ENCODE measurements at regions not wholly inside any gene's neighbourhood (a gene's known extent, or its start where the extent isn't known, plus 50 kb on each side); places are given as distances from the start of the nearest gene placed in this dataset.

DNA sequence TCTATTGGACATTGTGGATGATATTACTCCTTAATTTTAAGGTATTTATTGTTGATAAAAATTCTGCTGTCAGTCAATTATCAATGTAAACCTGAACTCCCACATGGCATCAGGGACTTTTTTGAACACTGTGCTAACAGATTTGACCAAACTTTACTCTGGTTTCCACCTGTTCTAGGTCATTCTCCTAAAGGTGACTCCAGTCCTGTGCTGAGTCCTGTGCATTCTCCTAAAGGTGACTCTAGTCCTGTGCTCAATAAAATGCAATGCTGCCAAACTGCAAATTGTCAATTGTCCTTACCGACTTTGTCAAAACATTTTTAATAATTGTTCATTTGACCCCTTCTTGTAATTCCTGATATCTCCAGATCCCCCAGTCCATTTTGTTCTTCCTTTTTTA is 408.4 kb upstream of the EPHA7 start:
- DNase-seq: no peak

GRCh38 chr6:93825950-93826349 is 406.6 kb upstream of the EPHA7 start:
- no peak for DNase-seq

GRCh38 chr6:93823489-93823888 is 404.1 kb upstream of the EPHA7 start:
- DNase-seq: no peak

DNA sequence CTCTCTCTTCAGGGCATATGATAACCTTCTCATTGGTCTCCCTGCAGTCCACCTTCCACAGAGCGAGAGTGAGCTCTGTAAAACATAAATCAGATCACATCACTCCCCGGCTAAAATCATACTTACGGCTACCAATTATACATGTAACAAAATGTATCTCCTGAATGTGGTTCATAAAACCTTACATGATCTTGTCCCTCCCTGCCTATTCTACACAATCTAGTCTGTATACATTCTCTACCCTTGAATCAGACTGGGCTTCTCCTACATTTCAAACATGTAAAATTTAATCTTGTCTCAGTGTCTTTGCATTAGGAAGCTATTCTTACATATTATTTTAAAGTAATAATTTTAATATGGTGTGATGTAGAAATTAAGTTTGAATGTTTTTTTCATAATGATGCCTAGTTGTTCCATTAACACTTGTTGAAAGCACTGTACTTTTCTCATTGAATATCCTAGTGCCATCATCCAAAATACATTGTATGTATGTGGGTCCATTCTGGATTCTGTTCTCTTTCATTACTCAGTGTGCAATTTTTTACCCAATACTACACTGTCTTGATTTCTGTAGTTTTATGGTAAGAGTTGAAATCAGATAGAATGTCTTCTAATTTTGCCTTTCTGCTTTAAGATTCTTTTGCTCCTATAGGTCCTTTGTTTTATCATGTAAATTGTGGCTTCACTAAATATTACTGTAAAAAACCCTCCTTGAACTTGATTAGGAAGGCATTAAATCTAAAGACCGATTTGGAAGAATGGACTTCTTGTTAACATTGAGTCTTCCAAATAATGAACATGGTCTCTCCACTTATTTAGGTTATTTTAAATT is 403.3 kb upstream of the EPHA7 start:
- DNase-seq: no peak

GRCh38 chr6:93821953-93822352 is 402.6 kb upstream of the EPHA7 start:
- no peak for DNase-seq

GRCh38 chr6:93820465-93821082 is 401.2 kb upstream of the EPHA7 start:
- no peak for DNase-seq

GRCh38 chr6:93819189-93819588 is 399.8 kb upstream of the EPHA7 start:
- DNase-seq: no peak

DNA sequence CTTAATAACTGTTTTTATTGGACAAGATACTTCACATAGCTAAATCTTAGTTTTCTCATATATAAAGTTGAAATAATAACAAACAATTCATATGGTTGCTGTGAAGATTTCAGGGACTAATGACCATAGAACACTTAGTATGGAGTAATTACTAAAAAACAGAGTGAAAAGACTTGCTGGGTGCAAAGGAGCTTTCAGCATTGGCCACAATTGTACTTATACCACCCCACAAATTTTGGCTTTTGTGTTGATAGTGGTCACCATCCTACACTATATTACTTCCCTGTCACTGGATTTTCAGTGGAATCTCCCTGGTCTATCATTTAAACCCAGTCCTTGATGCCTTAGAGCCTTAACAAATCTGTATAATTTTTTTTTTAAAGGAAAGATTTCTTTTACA is 398.6 kb upstream of the EPHA7 start:
- DNase-seq: no peak

GRCh38 chr6:93806409-93807270 is 387.3 kb upstream of the EPHA7 start:
- DNase-seq: no peak

- no peak for DNase-seq
Observed at GRCh38 chr6:93801101-93801847, 381.9 kb upstream of the EPHA7 start.

DNA sequence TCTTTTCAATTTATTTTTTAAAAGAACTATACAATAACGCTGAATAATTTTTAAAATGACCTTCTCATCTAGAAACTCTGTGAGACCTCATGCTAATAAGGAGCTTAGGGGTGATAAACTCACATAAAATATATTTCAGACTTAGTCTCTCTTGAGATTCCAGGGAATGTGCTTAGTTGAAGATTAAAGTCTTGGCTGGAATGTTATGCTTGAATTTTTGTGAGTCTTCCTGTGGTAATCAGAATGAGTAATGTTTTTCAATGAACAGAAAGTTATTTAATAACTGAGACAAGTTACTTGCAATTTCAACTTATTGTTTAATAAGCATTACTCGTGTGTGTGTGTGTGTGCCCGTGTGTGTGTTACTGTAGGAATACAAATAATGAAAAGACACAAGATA is 379.9 kb upstream of the EPHA7 start:
- no peak for DNase-seq

- DNase-seq: no peak
Observed at GRCh38 chr6:93794166-93794565, 374.8 kb upstream of the EPHA7 start.

DNA sequence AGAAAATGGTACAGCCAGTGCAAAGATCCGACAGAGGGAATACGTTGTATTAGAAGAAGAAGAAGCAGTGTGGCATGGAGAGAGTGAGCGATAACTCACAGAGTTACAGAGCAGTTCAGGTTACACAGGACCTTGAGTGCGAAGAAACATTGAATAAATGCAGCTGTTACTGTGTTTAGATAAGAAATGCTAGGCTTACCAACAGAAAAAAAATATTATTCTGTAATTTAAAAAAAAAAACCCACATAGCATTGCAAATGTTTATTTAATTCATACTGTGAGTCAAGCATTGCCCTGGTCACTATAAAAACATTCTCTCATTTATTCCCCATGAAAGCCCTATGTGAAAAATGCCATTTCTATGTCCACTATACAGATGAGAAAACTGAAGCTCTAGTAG is 373.4 kb upstream of the EPHA7 start:
- no peak for DNase-seq

GRCh38 chr6:93790981-93791380 is 371.6 kb upstream of the EPHA7 start:
- no peak for DNase-seq

DNA sequence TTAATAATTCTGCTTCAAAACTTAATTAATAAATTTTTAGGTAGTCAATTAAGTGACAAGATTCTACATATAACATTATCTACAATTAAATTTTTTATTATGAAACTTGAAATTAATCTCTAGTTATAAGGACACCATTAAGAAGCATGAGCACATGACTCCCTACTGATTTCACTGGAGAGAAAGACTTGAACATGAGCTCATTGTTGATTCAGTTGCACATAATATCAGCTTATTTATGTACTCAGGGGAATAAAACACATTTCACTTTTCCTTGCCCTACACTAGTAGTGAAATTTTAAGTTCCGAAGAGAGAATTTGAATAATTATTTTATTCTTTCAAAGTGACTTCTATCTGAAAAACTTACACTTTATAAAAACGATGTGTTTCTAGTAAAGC is 370.2 kb upstream of the EPHA7 start:
- no peak for DNase-seq

- DNase-seq: no peak
Observed at GRCh38 chr6:93787841-93788240, 368.5 kb upstream of the EPHA7 start.

- DNase-seq: no peak
Observed at GRCh38 chr6:93786474-93787330, 367.3 kb upstream of the EPHA7 start.

DNA sequence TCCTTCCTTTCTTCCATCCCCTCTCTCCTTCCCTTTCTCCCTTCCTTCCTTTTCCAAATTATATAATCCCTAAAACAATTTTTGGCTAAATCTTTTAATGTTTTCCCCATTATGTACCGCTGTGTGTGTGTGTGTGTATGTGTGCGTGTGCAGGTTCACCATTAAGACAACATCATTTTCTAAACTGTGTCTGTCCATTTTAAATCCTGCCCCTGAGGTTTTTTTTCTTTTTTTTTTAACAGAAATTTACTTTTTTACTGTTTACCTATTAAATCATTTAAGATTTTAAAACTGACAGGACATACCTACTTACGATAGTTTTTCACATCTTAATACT is 366.3 kb upstream of the EPHA7 start:
- DNase-seq: no peak

DNA sequence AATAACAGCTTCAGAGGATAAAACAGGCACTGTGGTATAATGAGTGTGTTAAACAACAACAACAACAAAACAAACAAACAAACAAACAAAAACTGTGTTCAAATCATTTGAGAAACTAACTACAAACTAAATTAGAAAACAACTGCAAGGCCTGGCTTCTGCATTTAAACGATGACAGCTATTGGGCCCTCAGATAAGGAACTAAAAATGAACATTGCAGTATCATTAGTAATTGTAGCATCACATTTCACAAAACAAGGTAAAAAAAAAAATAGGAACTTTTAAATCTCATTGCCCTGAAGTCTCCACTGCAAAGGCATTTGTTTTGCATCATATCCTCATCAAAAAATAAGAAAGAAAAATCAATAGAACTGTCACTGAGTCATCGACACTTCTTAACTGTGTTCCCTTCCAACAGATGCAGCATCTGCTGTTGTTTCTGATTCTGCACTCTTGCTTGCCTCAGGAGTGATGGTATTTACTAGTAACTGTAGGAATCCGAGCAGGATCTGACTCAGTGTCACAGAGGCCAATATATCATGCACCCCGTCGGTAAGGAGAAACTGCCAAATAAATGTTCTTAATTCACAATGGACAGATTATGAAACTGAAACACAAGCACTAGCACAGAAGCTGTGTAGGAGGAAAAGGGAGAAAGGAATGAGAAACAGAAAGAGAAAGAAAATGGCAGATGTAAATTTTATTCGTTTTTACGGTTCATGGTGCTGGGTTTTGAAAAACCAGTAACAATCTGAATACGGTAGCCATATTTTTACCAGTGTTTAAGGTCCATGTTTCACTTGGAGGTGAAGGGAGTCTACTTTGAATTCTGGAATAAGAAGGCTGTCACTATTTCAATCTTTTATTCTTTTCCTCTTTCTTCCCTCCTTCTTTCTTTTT is 365.7 kb upstream of the EPHA7 start:
- peak; percentile 8 for DNase-seq

GRCh38 chr6:93779086-93779841 is 359.9 kb upstream of the EPHA7 start:
- peak; percentile 4 for DNase-seq
